ENCODE measurements at regions not wholly inside any gene's neighbourhood (a gene's known extent, or its start where the extent isn't known, plus 50 kb on each side); places are given as distances from the start of the nearest gene placed in this dataset.
"Not testable (repeated sequence)": the region's sequence is repeated elsewhere in the genome, so short reads cannot be mapped to it uniquely, and the experiment has no call there.

DNA sequence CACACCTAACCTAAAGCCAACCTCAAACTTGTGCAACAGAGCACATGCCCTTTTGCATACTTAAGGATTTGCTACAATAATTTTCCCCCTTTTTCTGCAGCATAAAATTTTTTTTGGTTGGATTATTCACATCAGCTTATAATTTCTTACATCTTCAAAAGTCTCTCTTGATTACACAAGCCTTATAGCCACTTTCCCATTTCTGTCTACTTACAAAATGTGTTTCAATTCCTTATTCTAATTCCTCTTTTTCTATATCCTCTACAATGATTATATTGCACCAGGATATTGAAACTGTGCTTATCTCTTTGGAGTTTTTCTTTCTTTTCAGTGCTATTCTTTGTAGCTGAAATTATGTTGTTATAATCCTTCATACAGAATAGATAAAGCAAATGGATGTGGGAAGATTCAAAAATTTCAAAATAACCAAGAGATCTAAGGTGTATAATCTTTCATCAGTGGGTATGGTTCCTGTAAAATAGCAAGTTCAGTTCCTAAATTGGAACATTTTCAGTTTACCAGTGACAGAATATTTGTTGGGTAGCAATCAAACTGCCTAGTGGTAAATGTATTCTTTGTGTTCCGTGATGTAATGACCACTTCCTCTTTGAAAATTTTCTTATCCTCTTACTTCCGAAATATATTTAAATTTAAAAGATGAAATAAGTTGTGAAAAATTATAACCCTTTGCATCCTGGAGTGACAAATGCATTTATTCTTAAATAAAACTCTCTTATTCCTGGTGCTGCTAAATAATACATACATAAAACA is 386.8 kb upstream of the CHD1 start:
- no peak for DNase-seq (ENCODE audit: low read depth in 2 of 2)

DNA sequence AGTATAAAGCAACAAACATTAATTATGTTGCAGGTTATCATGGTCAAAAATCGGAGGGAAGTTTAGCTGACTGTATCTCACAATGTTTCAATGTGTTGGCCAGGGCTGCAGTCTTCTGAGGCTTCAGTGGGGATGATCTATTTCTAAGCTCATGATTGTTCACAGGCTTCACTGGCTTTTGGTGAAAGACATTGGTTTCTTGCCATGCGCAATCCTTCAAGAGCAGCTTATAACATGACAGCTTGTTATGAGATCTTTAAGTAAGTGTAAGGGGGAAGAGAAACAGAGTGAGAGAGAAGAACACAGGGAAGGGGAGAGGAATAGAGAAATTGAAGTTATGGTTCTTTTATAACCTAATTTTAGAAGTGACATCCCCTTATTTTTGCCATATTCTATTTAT is 385.9 kb upstream of the CHD1 start:
- DNase-seq (ENCODE audit: low read depth in 2 of 2) = no peak

DNA sequence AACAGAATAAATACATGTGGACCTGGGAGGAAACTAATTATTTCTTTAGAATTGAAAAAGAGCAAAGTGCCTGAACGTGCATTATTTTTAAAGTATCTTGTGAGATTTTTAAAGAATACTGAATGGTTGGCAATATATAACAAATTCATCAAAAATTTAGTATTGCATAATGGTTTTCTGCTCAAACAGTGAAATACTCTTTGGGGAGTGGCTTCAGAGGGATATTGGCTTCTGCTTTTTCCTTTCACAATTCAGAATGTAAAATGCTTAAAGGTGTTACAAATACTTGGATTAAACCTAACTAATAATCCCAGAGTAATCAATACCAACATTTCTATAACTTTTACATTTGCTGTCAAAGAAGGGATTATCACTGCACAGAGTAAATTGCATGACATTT is 379.3 kb upstream of the CHD1 start:
- no peak for DNase-seq (ENCODE audit: low read depth in 2 of 2)

DNA sequence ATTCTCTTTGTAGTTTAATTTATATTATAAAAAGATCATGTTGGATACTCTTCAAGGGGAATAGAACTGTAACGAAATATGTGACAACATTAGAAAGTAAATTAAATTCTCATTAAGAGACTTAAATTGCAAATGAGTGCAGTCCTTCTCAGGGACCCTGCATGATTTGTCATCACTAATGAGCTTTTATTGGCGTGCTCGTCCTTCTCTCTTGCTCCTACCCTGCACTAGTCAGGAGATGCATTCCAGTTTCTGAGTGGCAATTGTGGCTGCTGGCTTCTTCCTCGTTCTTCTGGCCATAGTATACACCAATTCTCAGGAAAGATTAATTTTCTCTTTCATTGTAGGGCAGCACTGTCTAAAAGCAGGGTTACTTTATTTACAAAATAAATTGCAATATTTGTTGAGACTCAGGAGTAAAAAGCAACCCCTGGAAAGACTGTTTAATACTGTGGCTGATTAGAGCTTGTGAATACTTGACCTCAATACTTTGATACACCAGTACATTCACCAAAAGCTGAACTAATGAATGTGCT is 376.3 kb upstream of the CHD1 start:
- DNase-seq (ENCODE audit: low read depth in 2 of 2) = no peak

- DNase-seq (ENCODE audit: low read depth in 2 of 2) = no peak
Observed at GRCh38 chr5:99285606-99286005, 356.8 kb upstream of the CHD1 start.

DNA sequence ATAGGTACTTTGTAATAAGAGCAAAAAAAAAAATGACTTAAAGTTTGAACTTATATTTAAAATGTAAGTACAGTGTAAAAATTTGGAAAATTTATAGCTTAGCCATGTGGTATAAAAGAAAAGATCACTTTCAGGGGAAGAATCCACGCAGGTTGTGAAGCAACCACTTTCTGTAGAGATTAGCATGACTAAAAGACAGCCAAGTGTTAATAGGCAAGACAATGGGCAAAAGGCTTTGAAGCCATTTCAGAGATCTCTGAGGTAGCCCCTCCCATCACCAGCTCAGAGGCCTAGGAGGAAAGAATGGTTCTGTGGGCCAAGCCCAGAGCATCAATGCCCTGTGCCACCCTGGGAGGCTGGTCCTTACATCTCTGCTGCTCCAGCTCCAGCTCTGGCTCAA is 346.3 kb upstream of the CHD1 start:
- DNase-seq (ENCODE audit: low read depth in 2 of 2) = no peak

DNA sequence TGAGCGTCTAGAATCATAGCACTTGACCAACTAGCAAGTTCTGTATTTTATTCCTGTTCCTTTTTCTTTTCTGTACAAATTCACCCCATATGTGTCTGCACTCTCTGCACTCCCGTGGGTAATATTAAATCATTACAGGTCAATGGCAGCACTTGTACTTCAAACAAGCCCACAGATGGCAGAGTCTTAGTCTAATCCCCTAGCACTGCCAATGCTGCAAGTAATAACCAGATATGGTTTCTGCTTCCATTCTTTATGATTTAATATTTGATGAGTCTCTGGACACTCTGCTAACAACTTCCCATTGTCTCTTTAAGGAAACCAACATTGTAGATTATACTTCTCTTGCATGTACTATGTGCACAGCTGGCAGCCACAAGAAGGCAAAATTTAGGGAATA is 343.8 kb upstream of the CHD1 start:
- DNase-seq (ENCODE audit: low read depth in 2 of 2) = no peak

- DNase-seq (ENCODE audit: low read depth in 2 of 2) = no peak
Observed at GRCh38 chr5:99258819-99259218, 330.0 kb upstream of the CHD1 start.

DNA sequence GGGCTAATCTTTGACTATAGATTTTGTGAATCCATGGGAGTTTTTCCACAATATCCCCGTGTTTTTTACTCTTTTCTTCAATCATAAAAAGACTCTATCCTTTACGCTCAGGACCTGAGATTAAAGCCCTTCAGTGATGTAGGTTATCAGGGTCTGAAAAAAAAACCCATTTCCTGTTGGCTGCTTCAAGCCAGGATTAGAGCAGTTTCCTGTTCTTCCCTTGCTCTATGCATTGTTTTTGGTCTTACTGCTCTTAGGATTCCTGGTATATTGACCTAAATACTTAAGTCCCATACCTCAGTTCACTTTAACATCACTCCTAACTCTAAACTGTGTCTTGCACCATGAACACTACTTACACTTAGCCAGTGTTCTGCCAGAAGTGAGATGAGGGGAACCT is 319.3 kb upstream of the CHD1 start:
- no peak for DNase-seq (ENCODE audit: low read depth in 2 of 2)

- DNase-seq (ENCODE audit: low read depth in 2 of 2) = no peak
Observed at GRCh38 chr5:99247346-99247745, 318.5 kb upstream of the CHD1 start.

DNA sequence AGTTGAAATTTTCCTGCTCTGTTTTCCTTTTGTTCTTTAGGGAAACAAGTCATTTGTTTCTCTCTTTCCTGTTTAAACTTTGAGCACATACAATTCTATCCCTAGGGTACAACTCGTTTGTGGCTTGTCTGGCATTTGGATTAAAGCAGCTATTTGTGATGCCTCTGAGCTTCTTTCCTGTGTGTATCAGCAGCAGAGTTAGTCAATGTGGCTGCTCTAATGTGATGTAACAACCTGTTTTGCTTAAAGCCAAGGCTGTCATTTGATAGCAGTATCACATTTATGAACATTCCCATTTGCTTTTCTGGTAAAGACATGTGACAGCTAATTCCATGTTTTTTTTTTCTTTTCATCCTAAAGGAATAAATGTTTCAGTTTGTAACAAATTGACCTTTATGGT is 314.3 kb upstream of the CHD1 start:
- no peak for DNase-seq (ENCODE audit: low read depth in 2 of 2)

- DNase-seq (ENCODE audit: low read depth in 2 of 2) = no peak
Observed at GRCh38 chr5:99239826-99240360, 311.1 kb upstream of the CHD1 start.

GRCh38 chr5:99191206-99191745 is 262.5 kb upstream of the CHD1 start:
- DNase-seq (ENCODE audit: low read depth in 2 of 2) = no peak

GRCh38 chr5:99187611-99188010 is 258.8 kb upstream of the CHD1 start:
- no peak for DNase-seq (ENCODE audit: low read depth in 2 of 2)

- DNase-seq (ENCODE audit: low read depth in 2 of 2) = no peak
Observed at GRCh38 chr5:99179206-99179605, 250.4 kb upstream of the CHD1 start.

DNA sequence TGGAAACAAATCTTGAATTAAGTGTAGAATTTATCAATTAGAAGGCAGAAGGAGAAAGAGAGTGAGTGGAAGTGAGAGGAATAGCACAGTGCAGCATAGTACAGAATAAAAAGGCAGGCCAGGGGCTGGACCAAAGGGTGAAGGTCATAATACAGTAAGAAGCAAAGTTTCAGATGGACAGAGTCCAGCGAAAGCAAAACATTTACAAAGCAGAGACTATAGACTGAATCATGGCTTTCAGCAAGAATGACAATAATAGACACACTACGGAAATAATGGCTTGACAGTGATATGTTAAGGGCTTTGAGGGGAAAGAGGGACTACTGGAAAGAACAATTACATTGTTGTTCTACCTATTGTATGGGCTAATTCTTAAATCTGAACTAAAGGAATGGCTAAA is 249.0 kb upstream of the CHD1 start:
- DNase-seq (ENCODE audit: low read depth in 2 of 2) = no peak

- no peak for DNase-seq (ENCODE audit: low read depth in 2 of 2)
Observed at GRCh38 chr5:99176186-99176585, 247.4 kb upstream of the CHD1 start.

- no peak for DNase-seq (ENCODE audit: low read depth in 2 of 2)
Observed at GRCh38 chr5:99169309-99169708, 240.5 kb upstream of the CHD1 start.

DNA sequence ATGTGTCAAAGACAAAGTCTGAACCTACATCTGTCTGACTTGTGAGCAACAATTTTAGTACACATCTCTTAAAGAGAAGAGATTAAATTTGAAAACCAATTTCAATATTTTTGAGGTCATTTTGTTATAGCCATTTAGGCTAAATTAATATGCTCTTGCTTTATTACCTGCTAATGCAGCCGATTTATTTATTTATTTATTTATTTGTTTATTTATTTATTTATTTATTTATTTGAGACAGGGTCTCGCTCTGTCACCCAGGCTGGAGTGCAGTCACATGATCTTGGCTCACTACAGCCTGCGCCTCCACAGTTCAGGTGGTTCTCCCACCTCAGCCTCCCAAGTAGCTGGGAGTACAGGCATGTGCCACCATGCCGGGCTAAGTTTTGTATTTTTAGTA is 232.7 kb upstream of the CHD1 start:
- not testable (repeated sequence) for DNase-seq (ENCODE audit: low read depth in 2 of 2)

DNA sequence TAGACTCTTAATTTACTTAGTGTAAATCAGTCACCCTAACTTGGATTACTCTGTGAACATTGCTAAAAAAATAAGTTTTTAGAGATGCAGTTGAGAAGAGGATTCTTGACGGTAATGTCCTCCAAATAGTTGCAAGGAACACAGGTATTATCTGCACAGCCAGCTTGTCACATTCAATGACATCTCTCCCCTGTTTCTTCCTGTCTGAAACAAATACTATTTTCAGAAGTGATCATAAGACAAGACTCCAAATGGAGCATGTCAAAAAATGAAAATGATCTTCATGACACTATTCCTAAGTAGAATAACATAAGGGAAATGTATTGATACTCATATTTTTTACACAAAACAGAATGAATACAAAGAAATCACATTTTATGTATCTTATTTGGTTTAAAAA is 227.9 kb upstream of the CHD1 start:
- DNase-seq (ENCODE audit: low read depth in 2 of 2) = no peak

GRCh38 chr5:99143283-99143795 is 214.5 kb upstream of the CHD1 start:
- DNase-seq (ENCODE audit: low read depth in 2 of 2) = not testable (repeated sequence)

- DNase-seq (ENCODE audit: low read depth in 2 of 2) = no peak
Observed at GRCh38 chr5:99141534-99142128, 212.8 kb upstream of the CHD1 start.

DNA sequence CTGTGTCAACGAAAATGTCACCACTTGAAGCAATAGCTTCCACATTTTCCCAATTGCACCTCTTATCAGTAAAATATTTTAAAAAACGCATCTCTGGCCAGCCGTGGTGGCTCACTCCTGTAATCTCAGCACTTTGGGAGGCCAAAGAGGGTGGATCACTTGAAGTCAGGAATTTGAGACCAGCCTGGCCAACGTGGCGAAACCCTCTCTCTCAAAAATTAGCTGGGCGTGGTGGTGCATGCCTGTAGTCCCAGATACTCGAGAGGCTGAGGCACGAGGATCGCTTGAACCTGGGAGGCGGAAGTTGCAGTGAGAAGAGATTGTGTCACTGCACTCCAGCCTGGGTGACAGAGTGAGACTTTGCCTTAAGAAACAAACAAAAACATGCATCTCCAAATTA is 210.1 kb upstream of the CHD1 start:
- no peak for DNase-seq (ENCODE audit: low read depth in 2 of 2)
